Body of pancreas (tissue), 4 donors: ENCODE measurements at regions not wholly inside any gene's neighbourhood (a gene's known extent, or its start where the extent isn't known, plus 50 kb on each side); places are given as distances from the start of the nearest gene placed in this dataset.

ENCODE experiments used
- CTCF ChIP-seq, 7 experiments: fragments of 450-650 bp in 4 of 7; fragments of 200-600 bp in 3 of 7; sonication (generic) in 3 of 7; IDR thresholded peaks; one replicate each; pipeline ENCODE4 v1.5.1; 2016 to 2019; ENCODE audit warnings: antibody characterized with exemption in 7 of 7
- POLR2A ChIP-seq, 3 donors: fragments of 450-650 bp; IDR thresholded peaks; one replicate each; pipeline ENCODE4 v1.6.1; 2016; ENCODE audit warnings: antibody characterized with exemption in 3 of 3, mild to moderate bottlenecking in 2 of 3

DNA sequence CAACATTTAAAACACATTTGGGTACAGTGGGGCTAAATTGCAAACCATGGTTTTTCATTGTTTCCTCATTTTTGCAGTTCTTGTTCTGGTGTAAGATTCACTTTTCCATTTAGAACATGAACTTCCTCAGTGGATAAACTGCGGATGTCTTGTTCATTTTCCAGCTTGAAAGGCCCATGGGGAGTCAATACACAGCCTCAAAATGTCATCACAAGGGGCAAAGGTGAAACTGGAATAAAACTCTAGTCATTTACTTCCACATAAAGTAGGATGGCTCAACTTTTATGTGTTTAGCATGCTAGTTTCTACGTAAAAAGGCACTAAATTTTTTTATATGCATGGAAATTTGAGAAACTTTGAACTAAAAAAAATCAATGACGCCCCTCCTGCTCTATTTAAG lies 718.8 kb downstream of the TLR4 start:
- TF ChIP-seq CTCF (IDR thresholded peaks at IDR 0.05) (no peak), POLR2A (IDR thresholded peaks at IDR 0.05) (no peak)
